ENCODE measurements at regions not wholly inside any gene's neighbourhood (a gene's known extent, or its start where the extent isn't known, plus 50 kb on each side); places are given as distances from the start of the nearest gene placed in this dataset.

DNA sequence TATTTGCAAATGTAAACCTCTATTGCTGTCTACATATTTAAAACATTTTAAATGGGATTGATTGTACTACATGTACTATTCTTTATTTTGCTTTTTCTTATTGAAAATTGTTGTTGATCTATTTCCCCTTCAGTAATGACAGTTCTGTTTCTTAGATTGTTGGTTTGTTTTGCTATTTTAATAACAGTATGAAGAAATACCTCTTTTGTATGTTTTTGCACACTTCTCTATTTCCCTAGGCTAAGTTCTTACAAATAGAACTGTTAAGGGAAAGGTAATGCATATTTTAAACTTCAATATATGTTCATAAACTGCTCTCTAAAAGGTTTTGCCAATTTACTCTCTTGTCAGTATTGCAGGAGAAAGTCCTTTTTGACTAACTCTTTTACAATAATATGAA, 195.0 kb upstream of the PRPS1L1 start:
- TF ChIP-seq, protein P1, sequence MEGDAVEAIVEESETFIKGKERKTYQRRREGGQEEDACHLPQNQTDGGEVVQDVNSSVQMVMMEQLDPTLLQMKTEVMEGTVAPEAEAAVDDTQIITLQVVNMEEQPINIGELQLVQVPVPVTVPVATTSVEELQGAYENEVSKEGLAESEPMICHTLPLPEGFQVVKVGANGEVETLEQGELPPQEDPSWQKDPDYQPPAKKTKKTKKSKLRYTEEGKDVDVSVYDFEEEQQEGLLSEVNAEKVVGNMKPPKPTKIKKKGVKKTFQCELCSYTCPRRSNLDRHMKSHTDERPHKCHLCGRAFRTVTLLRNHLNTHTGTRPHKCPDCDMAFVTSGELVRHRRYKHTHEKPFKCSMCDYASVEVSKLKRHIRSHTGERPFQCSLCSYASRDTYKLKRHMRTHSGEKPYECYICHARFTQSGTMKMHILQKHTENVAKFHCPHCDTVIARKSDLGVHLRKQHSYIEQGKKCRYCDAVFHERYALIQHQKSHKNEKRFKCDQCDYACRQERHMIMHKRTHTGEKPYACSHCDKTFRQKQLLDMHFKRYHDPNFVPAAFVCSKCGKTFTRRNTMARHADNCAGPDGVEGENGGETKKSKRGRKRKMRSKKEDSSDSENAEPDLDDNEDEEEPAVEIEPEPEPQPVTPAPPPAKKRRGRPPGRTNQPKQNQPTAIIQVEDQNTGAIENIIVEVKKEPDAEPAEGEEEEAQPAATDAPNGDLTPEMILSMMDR (IDR thresholded peaks at IDR 0.05): no peak
- no peak for TF ChIP-seq POLR2A (IDR thresholded peaks at IDR 0.05)

Measured in Peyer's patch (tissue), 4 donors.